DND-41 (cell line): ENCODE measurements at regions not wholly inside any gene's neighbourhood (a gene's known extent, or its start where the extent isn't known, plus 50 kb on each side); places are given as distances from the start of the nearest gene placed in this dataset.

Experiments
- ATAC-seq: fragments of 200-7000 bp; cut with Tn5 transposase; 3 replicates; pipeline ENCODE4 v1.9.1; 2021; ENCODE audit warnings: low read depth; ENCODE audit not compliant: insufficient read depth
- DNase-seq: peaks from one replicate; pipeline ENCODE4 v3.0.0-alpha.2; 2020
- H2AFZ ChIP-seq: 2 replicates; pipeline ENCODE4 v1.6.0; 2012; ENCODE audit warnings: low read depth, low read length
- H3K27ac ChIP-seq: 2 replicates; pipeline ENCODE4 v1.5.1; 2012; ENCODE audit warnings: low read length, inconsistent platforms
- H3K27me3 ChIP-seq: fragments of 200-600 bp; sonication (generic); 2 replicates; pipeline ENCODE4 v1.6.0; 2012; ENCODE audit warnings: low read length, mild to moderate bottlenecking, inconsistent platforms; ENCODE audit not compliant: insufficient read depth, poor library complexity
- H3K36me3 ChIP-seq: 2 replicates; pipeline ENCODE4 v1.5.1; 2012; ENCODE audit warnings: low read length, inconsistent platforms; ENCODE audit not compliant: insufficient read depth
- H3K4me1 ChIP-seq: 2 replicates; pipeline ENCODE4 v1.5.1; 2012; ENCODE audit warnings: mild to moderate bottlenecking, low read length; ENCODE audit not compliant: insufficient read depth
- H3K4me2 ChIP-seq: 2 replicates; pipeline ENCODE4 v1.6.0; 2012; ENCODE audit warnings: mild to moderate bottlenecking, moderate library complexity, low read length, inconsistent platforms; ENCODE audit not compliant: insufficient read depth
- H3K4me3 ChIP-seq, 2 experiments: fragments of 200-600 bp in 1 of 2; shearing (Covaris generic) in 1 of 2; 2 replicates each; pipeline ENCODE4 v1.5.1; 2012 to 2016; ENCODE audit warnings: inconsistent platforms in 2 of 2, low read length in 2 of 2, mild to moderate bottlenecking in 2 of 2, low read depth in 1 of 2, moderate library complexity in 1 of 2
- H3K79me2 ChIP-seq: 2 replicates; pipeline ENCODE4 v1.6.0; 2012; ENCODE audit warnings: low read length, inconsistent platforms; ENCODE audit not compliant: insufficient read depth
- H3K9ac ChIP-seq: 2 replicates; pipeline ENCODE4 v1.6.0; 2012; ENCODE audit warnings: low read depth, mild to moderate bottlenecking, inconsistent platforms, low read length, moderate library complexity
- H3K9me3 ChIP-seq: 2 replicates; pipeline ENCODE4 v1.5.1; 2012; ENCODE audit warnings: low read length, moderate library complexity, mild to moderate bottlenecking, inconsistent platforms; ENCODE audit not compliant: insufficient read depth, severe bottlenecking
- H4K20me1 ChIP-seq: 2 replicates; pipeline ENCODE4 v1.6.0; 2012; ENCODE audit warnings: low read length; ENCODE audit not compliant: insufficient read depth
- CTCF ChIP-seq: IDR thresholded peaks from 2 replicates; pipeline ENCODE4 v1.5.1; 2012; ENCODE audit warnings: borderline replicate concordance, low read length, moderate library complexity, mild to moderate bottlenecking; ENCODE audit not compliant: poor library complexity, severe bottlenecking; ENCODE audit errors: extremely low read depth
- EZH2 ChIP-seq: IDR thresholded peaks from 3 replicates; pipeline ENCODE4 v1.6.1; 2012; ENCODE audit warnings: borderline replicate concordance, low read depth, mild to moderate bottlenecking, moderate library complexity, low read length, inconsistent platforms; ENCODE audit not compliant: severe bottlenecking

GRCh38 chr5:154610321-154611154, 132.5 kb upstream of the HAND1 start:
- Histone ChIP-seq H3K36me3 (no peaks in the 10 kb centered on the region), H3K9me3 (no peaks in the 10 kb centered on the region), H3K4me3 (no peak overlapping the region), H2AFZ (no peak overlapping the region), H3K27ac (no peak overlapping the region), H3K27me3 (peaks cover 12% of the 10 kb centered on the region), H4K20me1 (no peaks in the 10 kb centered on the region), H3K79me2 (no peaks in the 10 kb centered on the region), H3K9ac (no peak overlapping the region), H3K4me1 (no peaks in the 10 kb centered on the region), H3K4me2 (no peak overlapping the region)
- ATAC-seq (0 out of 3 replicates have a peak, but pooled peaks have one; percentile 58), DNase-seq (peak; percentile 24)
- TF ChIP-seq EZH2 (no peak), CTCF (peak; percentile 56)

GRCh38 chr5:154609251-154609650, 131.2 kb upstream of the HAND1 start:
- Histone ChIP-seq H3K9me3 (no peaks in the 10 kb centered on the region), H3K4me2 (no peak overlapping the region), H3K4me1 (no peaks in the 10 kb centered on the region), H3K27me3 (peaks cover 14% of the 10 kb centered on the region), H3K27ac (no peak overlapping the region), H3K36me3 (no peaks in the 10 kb centered on the region), H3K79me2 (no peaks in the 10 kb centered on the region), H3K4me3 (no peak overlapping the region), H4K20me1 (no peaks in the 10 kb centered on the region), H3K9ac (no peak overlapping the region), H2AFZ (no peak overlapping the region)
- DNase-seq (no peak), ATAC-seq (no peak)
- TF ChIP-seq CTCF (no peak), EZH2 (no peak)

- no peaks in the 10 kb centered on the region for H3K79me2 ChIP-seq
- no peak overlapping the region for H3K9ac ChIP-seq
- peaks cover 19% of the 10 kb centered on the region for H3K27me3 ChIP-seq
- H4K20me1 ChIP-seq = no peaks in the 10 kb centered on the region
- H3K4me3 ChIP-seq = no peak overlapping the region
- no peak for ATAC-seq
- H3K4me2 ChIP-seq = no peak overlapping the region
- no peak overlapping the region for H2AFZ ChIP-seq
- H3K27ac ChIP-seq = no peak overlapping the region
- no peaks in the 10 kb centered on the region for H3K36me3 ChIP-seq
- DNase-seq = no peak
- no peak for TF ChIP-seq CTCF
- no peak for TF ChIP-seq EZH2
- H3K9me3 ChIP-seq = no peaks in the 10 kb centered on the region
- H3K4me1 ChIP-seq = no peaks in the 10 kb centered on the region
These were observed 130.5 kb upstream of the HAND1 start for GRCh38 chr5:154608531-154609011.
